ENCODE measurements at regions not wholly inside any gene's neighbourhood (a gene's known extent, or its start where the extent isn't known, plus 50 kb on each side); places are given as distances from the start of the nearest gene placed in this dataset.

- H3K4me1 ChIP-seq (ENCODE audit: control insufficient read depth, insufficient read depth, low read length): peaks cover 18% of the 10 kb centered on the region
- peak overlapping the region; percentile 26 for H3K27ac ChIP-seq (ENCODE audit: control insufficient read depth, insufficient read depth)
- 1% methylated on average over 5 of the region's 5 CpGs for WGBS (ENCODE audit: insufficient coverage, insufficient replicate concordance, low lambda C conversion rate, missing lambda C conversion rate)
- H2AFZ ChIP-seq (ENCODE audit: control insufficient read depth, low read depth, low read length): peak overlapping the region; percentile 32
- no peaks in the 10 kb centered on the region for H3K79me2 ChIP-seq (ENCODE audit: control insufficient read depth, insufficient read depth, low read length)
- H3K4me2 ChIP-seq (ENCODE audit: control insufficient read depth, insufficient read depth): peak overlapping the region; percentile 41
- in situ Hi-C loops (cut with MboI): no loop called here
- DNase-seq (ENCODE audit: low read depth, low spot score) (no peak), ATAC-seq (peak; percentile 14; the same call in 1 of the 3 replicates), FAIRE-seq (no peak)
- H3K27me3 ChIP-seq (replicated peaks in 1 of 2; ENCODE audit: control insufficient read depth in 2 of 2, insufficient read depth in 2 of 2, low read length in 1 of 2): no peaks in the 10 kb centered on the region
- RAD21 ChIA-PET (ENCODE audit: unreplicated experiment): interaction anchor here (0.7 to 2.6 kb wide), 7 partner anchors 9 to 107 kb away, joined by 3 to 10 read pairs (median 4); no protein-coding TSS in a partner anchor
- POLR2A ChIA-PET: interaction anchor here (0.6 to 0.9 kb wide), 4 partner anchors 10 to 206 kb away, joined by 3 to 4 read pairs (median 3); no protein-coding TSS in a partner anchor
- no peak overlapping the region for H3K9ac ChIP-seq (ENCODE audit: control insufficient read depth, insufficient read depth, low read length)
- no peaks in the 10 kb centered on the region for H4K20me1 ChIP-seq (ENCODE audit: control insufficient read depth, insufficient read depth)
- SMC1A ChIA-PET (ENCODE audit: uncharacterized antibody, unreplicated experiment): interaction anchor here (0.8 to 7.1 kb wide), 13 partner anchors 9 to 150 kb away, joined by 3 to 54 read pairs (median 4); no protein-coding TSS in a partner anchor
- H3K4me3 ChIP-seq: no peak overlapping the region
- H3K36me3 ChIP-seq (ENCODE audit: control insufficient read depth in 2 of 2, insufficient read depth in 2 of 2, low read length in 1 of 2): no peaks in the 10 kb centered on the region
- no TSS peak for BruUV-seq (replicated peaks)
- H3K9me3 ChIP-seq (replicated peaks; ENCODE audit: control insufficient read depth, insufficient read depth, low read length): no peaks in the 10 kb centered on the region
- intact Hi-C loops (cut with micrococcal nuclease; ENCODE audit: unreplicated experiment): no loop called here
- CTCF ChIA-PET: interaction anchor here (0.6 to 1.8 kb wide), 4 partner anchors 9 to 394 kb away, joined by 3 to 9 read pairs (median 4); no protein-coding TSS in a partner anchor
- TF ChIP-seq JUNB (IDR thresholded peaks at IDR 0.05) (no peak), EZH2 (IDR thresholded peaks at IDR 0.05; ENCODE audit: borderline replicate concordance, control insufficient read depth, low read depth, low read length) (no peak), REST (IDR thresholded peaks at IDR 0.05; ENCODE audit: low read depth, low read length) (no peak), CREM (IDR thresholded peaks at IDR 0.05; ENCODE audit: low read depth) (no peak), STAT1 (conservative IDR thresholded peaks at IDR 0.05) (no peak), SUZ12 (IDR thresholded peaks at IDR 0.05; ENCODE audit: unreplicated experiment) (no peak), ZNF274 (IDR thresholded peaks at IDR 0.05; ENCODE audit: insufficient read depth, insufficient read length) (no peak), ZBTB11 (CRISPR knock-in tag; IDR thresholded peaks at IDR 0.05) (no peak), IKZF2 (IDR thresholded peaks at IDR 0.05) (peak; percentile 25 to 29; a peak in 2 of 4 replicates), USF1 (IDR thresholded peaks at IDR 0.05; ENCODE audit: borderline replicate concordance, extremely low read length, insufficient read depth, low read depth, low read length) (no peak), NFIC (IDR thresholded peaks at IDR 0.05; ENCODE audit: low read depth, low read length) (0 out of 2 replicates have a peak, but pooled peaks have one; percentile 34), ZBED1 (IDR thresholded peaks at IDR 0.05; ENCODE audit: borderline replicate concordance) (no peak)
Measured at GRCh38 chr12:4169531-4169930, 104.0 kb upstream of the CCND2 start.
